GM12874 (cell line): ENCODE measurements at regions not wholly inside any gene's neighbourhood (a gene's known extent, or its start where the extent isn't known, plus 50 kb on each side); places are given as distances from the start of the nearest gene placed in this dataset.

Source experiments
- CTCF ChIP-seq: IDR thresholded peaks from 2 replicates; pipeline ENCODE4 v1.5.1; 2011; ENCODE audit warnings: low read depth, mild to moderate bottlenecking, control low read depth, low read length, moderate library complexity; ENCODE audit not compliant: insufficient read depth

- no peak for TF ChIP-seq CTCF
Measured at GRCh38 chr1:214946615-214947014, 135.9 kb upstream of the KCNK2 start.

DNA sequence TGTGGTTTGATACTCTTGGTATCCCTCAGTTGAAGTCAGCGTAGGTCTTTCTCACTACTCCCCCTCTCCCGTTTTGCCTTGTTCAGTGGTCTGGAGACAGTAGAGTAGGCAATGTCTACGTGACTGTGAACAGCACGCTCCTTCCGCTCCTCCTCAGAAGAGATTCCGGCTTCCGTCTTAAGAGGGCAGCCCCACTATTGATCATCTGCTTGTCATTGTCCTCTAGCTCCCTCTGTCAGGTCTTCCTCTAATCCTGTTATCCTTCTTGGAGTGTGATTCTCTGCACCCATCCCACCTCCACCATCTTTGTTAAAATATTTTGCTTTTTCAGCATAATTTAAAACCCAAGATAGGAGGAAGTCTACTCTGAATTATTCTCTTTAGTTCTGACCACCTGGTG, 129.9 kb upstream of the KCNK2 start:
- TF ChIP-seq CTCF: no peak

DNA sequence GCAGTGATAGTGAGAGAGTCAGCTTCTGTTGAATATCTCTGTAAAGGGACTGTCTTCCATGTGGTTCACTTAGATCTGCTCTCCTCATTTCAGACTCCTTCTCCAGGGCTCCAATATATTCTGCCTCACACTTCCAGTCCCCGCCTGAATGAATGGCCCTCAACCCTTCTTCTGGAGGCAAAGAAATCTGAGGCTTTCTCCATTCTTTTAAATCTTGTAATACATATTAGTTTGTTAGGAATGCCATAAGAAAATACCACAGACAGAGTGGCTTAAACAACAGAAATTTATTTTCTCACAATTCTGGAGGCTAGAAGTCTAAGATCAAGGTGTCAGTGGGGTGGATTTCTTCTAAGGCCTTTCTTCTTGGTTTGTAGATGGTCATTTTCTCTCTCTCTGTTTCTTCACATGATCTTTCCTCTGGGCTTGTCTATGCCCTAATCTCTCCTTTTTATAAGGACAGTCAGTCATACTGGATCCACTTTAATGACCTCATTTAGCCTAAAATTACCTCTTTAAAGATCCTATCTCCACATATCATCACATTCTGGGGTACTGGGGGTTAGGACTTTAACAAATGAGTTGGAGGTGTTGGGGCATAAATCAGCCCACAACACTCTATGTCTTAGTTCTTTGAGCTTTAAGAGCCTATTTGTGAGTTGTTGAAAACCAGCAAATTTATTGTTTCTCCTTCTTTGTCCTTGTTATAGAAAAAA, 128.5 kb upstream of the KCNK2 start:
- TF ChIP-seq CTCF: no peak

- TF ChIP-seq CTCF: no peak
Measured at GRCh38 chr1:214954617-214954949, 128.0 kb upstream of the KCNK2 start.

GRCh38 chr1:214957330-214958137, 125.0 kb upstream of the KCNK2 start:
- TF ChIP-seq CTCF: no peak

- no peak for TF ChIP-seq CTCF
Measured at GRCh38 chr1:214958486-214958885, 124.1 kb upstream of the KCNK2 start.

DNA sequence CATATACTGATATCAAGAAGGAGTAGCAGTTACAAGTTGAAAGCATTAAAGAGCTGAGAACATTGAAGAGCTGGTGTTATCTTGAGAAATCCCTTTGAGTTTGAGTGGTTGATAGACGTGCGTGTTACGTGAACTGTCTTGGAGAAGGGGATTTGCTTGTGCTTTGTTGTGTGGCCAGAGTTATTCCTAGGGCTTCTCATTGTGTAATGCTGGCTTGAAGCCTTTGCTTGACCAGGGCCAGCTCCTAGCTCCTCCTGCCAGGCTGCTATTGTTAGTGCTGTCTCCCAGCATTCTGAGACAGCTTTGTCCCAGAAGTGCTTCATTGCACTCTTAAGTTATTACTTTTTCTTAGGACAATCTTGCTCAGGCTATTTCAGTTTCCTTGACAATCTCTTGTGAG, 116.2 kb upstream of the KCNK2 start:
- no peak for TF ChIP-seq CTCF
